ENCODE measurements at regions not wholly inside any gene's neighbourhood (a gene's known extent, or its start where the extent isn't known, plus 50 kb on each side); places are given as distances from the start of the nearest gene placed in this dataset.

- no peaks in the 10 kb centered on the region for H3K27me3 ChIP-seq (replicated peaks; ENCODE audit: control insufficient read depth, insufficient read depth, low read length)
- no peak overlapping the region for H3K4me3 ChIP-seq (replicated peaks; ENCODE audit: low read depth, low read length)
- no peaks in the 10 kb centered on the region for H3K36me3 ChIP-seq (ENCODE audit: control insufficient read depth, insufficient read depth, low read length)
- DNase-seq (ENCODE audit: extremely low read depth, insufficient read length), result no peak
- no peak for TF ChIP-seq CTCF (IDR thresholded peaks at IDR 0.05; ENCODE audit: insufficient read depth, low read length, poor library complexity, severe bottlenecking)
Observed at GRCh38 chr2:133756833-133757232, 188.6 kb upstream of the NCKAP5 start.

- DNase-seq (ENCODE audit: extremely low read depth, insufficient read length), result no peak
Observed at GRCh38 chr2:133760376-133760775, 192.1 kb upstream of the NCKAP5 start.

GRCh38 chr2:133765658-133766057 lies 197.4 kb upstream of the NCKAP5 start:
- TF ChIP-seq CTCF (IDR thresholded peaks at IDR 0.05; ENCODE audit: insufficient read depth, low read length, poor library complexity, severe bottlenecking), result no peak
- H3K27me3 ChIP-seq (replicated peaks; ENCODE audit: control insufficient read depth, insufficient read depth, low read length), result no peaks in the 10 kb centered on the region
- H3K36me3 ChIP-seq (ENCODE audit: control insufficient read depth, insufficient read depth, low read length), result no peaks in the 10 kb centered on the region
- no peak overlapping the region for H3K4me3 ChIP-seq (replicated peaks; ENCODE audit: low read depth, low read length)
- no peak for DNase-seq (ENCODE audit: extremely low read depth, insufficient read length)

More at GRCh38 chr2:133760376-133760775, 192.1 kb upstream of the NCKAP5 start:
- Histone ChIP-seq H3K4me3 (replicated peaks; ENCODE audit: low read depth, low read length) (no peak overlapping the region), H3K27me3 (replicated peaks; ENCODE audit: control insufficient read depth, insufficient read depth, low read length) (no peaks in the 10 kb centered on the region), H3K36me3 (ENCODE audit: control insufficient read depth, insufficient read depth, low read length) (no peaks in the 10 kb centered on the region)
- TF ChIP-seq CTCF (IDR thresholded peaks at IDR 0.05; ENCODE audit: insufficient read depth, low read length, poor library complexity, severe bottlenecking), result no peak

- TF ChIP-seq CTCF (IDR thresholded peaks at IDR 0.05; ENCODE audit: insufficient read depth, low read length, poor library complexity, severe bottlenecking), result no peak
- Histone ChIP-seq H3K4me3 (replicated peaks; ENCODE audit: low read depth, low read length) (no peak overlapping the region), H3K36me3 (ENCODE audit: control insufficient read depth, insufficient read depth, low read length) (no peaks in the 10 kb centered on the region), H3K27me3 (replicated peaks; ENCODE audit: control insufficient read depth, insufficient read depth, low read length) (no peaks in the 10 kb centered on the region)
- no peak for DNase-seq (ENCODE audit: extremely low read depth, insufficient read length)
Observed at GRCh38 chr2:133766164-133766832, 198.0 kb upstream of the NCKAP5 start.

- Histone ChIP-seq H3K27me3 (replicated peaks; ENCODE audit: control insufficient read depth, insufficient read depth, low read length) (no peaks in the 10 kb centered on the region), H3K36me3 (ENCODE audit: control insufficient read depth, insufficient read depth, low read length) (no peaks in the 10 kb centered on the region), H3K4me3 (replicated peaks; ENCODE audit: low read depth, low read length) (no peak overlapping the region)
- no peak for DNase-seq (ENCODE audit: extremely low read depth, insufficient read length)
- no peak for TF ChIP-seq CTCF (IDR thresholded peaks at IDR 0.05; ENCODE audit: insufficient read depth, low read length, poor library complexity, severe bottlenecking)
Observed at GRCh38 chr2:133768256-133768655, 200.0 kb upstream of the NCKAP5 start.
